Parathyroid adenoma (tissue), 2 donors: ENCODE measurements at regions not wholly inside any gene's neighbourhood (a gene's known extent, or its start where the extent isn't known, plus 50 kb on each side); places are given as distances from the start of the nearest gene placed in this dataset.
"Not testable (repeated sequence)": the region's sequence is repeated elsewhere in the genome, so short reads cannot be mapped to it uniquely, and the experiment has no call there.

ENCODE experiments used
- H2AFZ ChIP-seq: fragments of 300-600 bp; sonication (generic); one replicate; pipeline ENCODE4 v1.7.0; 2017; ENCODE audit warnings: antibody characterized with exemption, mild to moderate bottlenecking
- H3K27ac ChIP-seq: fragments of 300-600 bp; sonication (generic); one replicate; pipeline ENCODE4 v1.7.0; 2017
- H3K27me3 ChIP-seq: fragments of 300-600 bp; sonication (generic); one replicate; pipeline ENCODE4 v1.7.0; 2017; ENCODE audit warnings: low read length; ENCODE audit not compliant: control insufficient read depth, insufficient read depth
- H3K36me3 ChIP-seq: fragments of 300-600 bp; sonication (generic); one replicate; pipeline ENCODE4 v1.7.0; 2017; ENCODE audit warnings: low read length; ENCODE audit not compliant: control insufficient read depth, insufficient read depth
- H3K4me1 ChIP-seq: fragments of 300-600 bp; sonication (generic); one replicate; pipeline ENCODE4 v1.7.0; 2017; ENCODE audit warnings: control low read depth
- H3K4me2 ChIP-seq: fragments of 300-600 bp; sonication (generic); one replicate; pipeline ENCODE4 v1.7.0; 2017; ENCODE audit warnings: low read length
- H3K4me3 ChIP-seq: fragments of 300-600 bp; sonication (generic); one replicate; pipeline ENCODE4 v1.7.0; 2017; ENCODE audit warnings: low read depth, low read length
- H3K79me2 ChIP-seq: fragments of 300-600 bp; sonication (generic); one replicate; pipeline ENCODE4 v1.7.0; 2017; ENCODE audit warnings: control low read depth
- H3K9ac ChIP-seq: fragments of 300-600 bp; sonication (generic); one replicate; pipeline ENCODE4 v1.7.0; 2017; ENCODE audit warnings: mild to moderate bottlenecking
- H3K9me3 ChIP-seq: fragments of 300-600 bp; sonication (generic); one replicate; pipeline ENCODE4 v1.7.0; 2017; ENCODE audit warnings: low read length; ENCODE audit not compliant: control insufficient read depth
- TF ChIP-seq, protein P1 (sequence below): fragments of 300-600 bp; sonication (generic); IDR thresholded peaks from one replicate; pipeline ENCODE4 v1.7.0; 2017; ENCODE audit warnings: antibody characterized with exemption, mild to moderate bottlenecking
- donor health status: primary hyperparathyroidism.

DNA sequence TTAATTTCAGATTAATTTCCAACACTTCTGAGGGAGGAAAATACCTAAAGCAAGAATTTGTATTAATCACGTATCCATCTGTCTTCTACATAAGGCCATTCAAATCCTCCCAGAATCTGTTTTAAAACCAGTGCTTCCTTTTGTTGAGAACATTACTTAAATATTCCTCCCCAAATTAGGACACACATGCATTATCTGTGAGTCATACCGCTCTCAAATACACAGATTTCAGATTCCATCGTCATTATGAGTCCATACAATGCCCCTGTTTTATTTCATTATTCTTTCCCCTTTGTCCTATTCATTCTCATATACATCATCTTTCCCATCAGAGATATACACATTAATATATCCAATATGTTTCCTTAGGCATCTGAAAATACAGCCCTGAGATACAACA lies 57.3 kb upstream of the PRSS12 start:
- Histone ChIP-seq H2AFZ (no peak overlapping the region), H3K27ac (no peak overlapping the region), H3K4me3 (no peak overlapping the region), H3K36me3 (no peaks in the 10 kb centered on the region), H3K4me1 (no peaks in the 10 kb centered on the region), H3K79me2 (no peaks in the 10 kb centered on the region), H3K27me3 (no peaks in the 10 kb centered on the region), H3K4me2 (no peak overlapping the region), H3K9ac (no peak overlapping the region), H3K9me3 (no peaks in the 10 kb centered on the region)
- TF ChIP-seq, protein P1, sequence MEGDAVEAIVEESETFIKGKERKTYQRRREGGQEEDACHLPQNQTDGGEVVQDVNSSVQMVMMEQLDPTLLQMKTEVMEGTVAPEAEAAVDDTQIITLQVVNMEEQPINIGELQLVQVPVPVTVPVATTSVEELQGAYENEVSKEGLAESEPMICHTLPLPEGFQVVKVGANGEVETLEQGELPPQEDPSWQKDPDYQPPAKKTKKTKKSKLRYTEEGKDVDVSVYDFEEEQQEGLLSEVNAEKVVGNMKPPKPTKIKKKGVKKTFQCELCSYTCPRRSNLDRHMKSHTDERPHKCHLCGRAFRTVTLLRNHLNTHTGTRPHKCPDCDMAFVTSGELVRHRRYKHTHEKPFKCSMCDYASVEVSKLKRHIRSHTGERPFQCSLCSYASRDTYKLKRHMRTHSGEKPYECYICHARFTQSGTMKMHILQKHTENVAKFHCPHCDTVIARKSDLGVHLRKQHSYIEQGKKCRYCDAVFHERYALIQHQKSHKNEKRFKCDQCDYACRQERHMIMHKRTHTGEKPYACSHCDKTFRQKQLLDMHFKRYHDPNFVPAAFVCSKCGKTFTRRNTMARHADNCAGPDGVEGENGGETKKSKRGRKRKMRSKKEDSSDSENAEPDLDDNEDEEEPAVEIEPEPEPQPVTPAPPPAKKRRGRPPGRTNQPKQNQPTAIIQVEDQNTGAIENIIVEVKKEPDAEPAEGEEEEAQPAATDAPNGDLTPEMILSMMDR, result no peak

DNA sequence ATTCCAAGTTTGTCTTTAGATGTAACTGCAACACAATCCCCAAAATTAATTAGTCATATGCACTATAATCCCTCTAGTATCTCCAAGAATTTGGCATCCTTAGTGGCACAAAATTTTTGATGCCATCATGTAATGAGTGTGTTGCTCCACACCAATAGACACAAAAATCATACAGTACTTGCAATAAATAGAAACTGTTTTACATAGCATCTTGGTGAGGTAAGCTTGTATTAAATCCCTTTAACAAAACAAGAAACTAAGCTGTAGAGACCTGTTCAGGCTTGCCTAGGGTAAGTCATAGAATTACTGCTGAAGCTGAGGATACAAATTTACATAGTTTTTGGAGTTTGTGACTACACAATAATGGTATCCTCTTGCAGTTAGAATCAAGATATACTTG lies 64.5 kb upstream of the PRSS12 start:
- TF ChIP-seq, protein P1, result no peak
- no peaks in the 10 kb centered on the region for H3K36me3 ChIP-seq
- no peaks in the 10 kb centered on the region for H3K9me3 ChIP-seq
- H2AFZ ChIP-seq, result no peak overlapping the region
- H3K4me1 ChIP-seq, result no peaks in the 10 kb centered on the region
- H3K27me3 ChIP-seq, result no peaks in the 10 kb centered on the region
- no peak overlapping the region for H3K9ac ChIP-seq
- H3K4me3 ChIP-seq, result no peak overlapping the region
- H3K27ac ChIP-seq, result no peak overlapping the region
- H3K79me2 ChIP-seq, result no peaks in the 10 kb centered on the region
- H3K4me2 ChIP-seq, result no peak overlapping the region

DNA sequence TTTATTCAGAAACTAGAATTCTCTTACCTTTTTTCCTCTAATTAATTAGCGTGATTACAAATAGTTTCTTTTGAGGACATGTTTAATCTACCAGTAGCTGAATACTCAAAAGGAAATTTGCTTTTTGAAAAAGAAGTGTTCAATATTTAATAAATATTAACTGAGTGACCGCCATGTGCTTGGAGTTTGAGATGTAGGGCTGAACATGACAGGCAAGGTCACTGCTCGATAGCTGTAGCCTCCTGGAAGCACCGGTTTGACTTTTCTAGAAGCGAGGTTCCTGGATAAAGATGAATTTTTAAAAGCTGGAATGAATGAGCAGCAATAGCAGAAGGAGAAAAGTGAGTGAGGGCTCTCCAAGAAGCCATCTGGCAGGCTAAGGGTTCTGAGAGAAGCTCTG lies 65.0 kb upstream of the PRSS12 start:
- not testable (repeated sequence) for H2AFZ ChIP-seq, H3K9me3 ChIP-seq, H3K4me1 ChIP-seq, H3K27ac ChIP-seq, H3K27me3 ChIP-seq, H3K4me3 ChIP-seq, H3K36me3 ChIP-seq, H3K9ac ChIP-seq, H3K79me2 ChIP-seq, H3K4me2 ChIP-seq

DNA sequence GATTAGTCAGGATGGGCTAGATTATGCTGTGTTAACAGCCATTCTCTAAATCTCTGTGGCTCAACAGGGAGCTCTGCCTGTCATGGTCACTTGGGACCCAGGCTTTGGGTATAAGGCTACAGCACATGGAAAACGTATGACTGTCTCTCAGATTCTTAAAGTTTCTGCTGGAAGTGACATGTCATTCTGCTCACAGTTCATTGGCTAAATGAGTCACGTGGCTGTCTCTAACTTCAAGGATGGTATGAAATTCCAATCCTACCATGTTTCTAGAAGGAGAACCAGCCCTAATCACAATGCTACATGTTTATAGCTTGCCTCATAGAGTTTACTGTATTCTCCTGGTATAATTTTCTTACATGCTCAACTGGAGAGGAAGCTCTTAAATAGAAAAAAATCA lies 65.6 kb upstream of the PRSS12 start:
- not testable (repeated sequence) for H3K27ac ChIP-seq, H3K4me1 ChIP-seq, H2AFZ ChIP-seq, H3K4me2 ChIP-seq, H3K79me2 ChIP-seq, H3K36me3 ChIP-seq, H3K9ac ChIP-seq, H3K4me3 ChIP-seq, H3K9me3 ChIP-seq, H3K27me3 ChIP-seq

DNA sequence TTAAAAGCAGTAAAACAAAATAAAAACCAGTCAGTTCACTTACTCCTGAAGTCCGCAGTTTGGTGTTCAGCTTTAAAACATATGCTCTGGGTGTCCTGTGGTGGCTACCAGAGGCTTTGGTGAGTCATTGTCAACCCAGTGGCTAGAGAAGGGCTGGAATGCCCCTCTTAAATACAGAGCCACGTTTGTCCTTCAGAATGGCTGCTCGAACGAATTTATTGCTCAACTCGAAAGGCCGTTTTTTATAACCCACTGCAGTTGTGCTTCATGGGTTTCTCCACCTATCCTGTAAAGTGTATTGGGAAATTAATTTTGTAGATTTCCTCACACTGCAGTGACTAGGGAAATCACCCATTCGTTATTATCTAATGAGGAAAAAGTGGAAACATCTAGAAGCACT lies 66.8 kb upstream of the PRSS12 start:
- not testable (repeated sequence) for H3K4me2 ChIP-seq, H3K4me1 ChIP-seq, H3K27ac ChIP-seq, H3K4me3 ChIP-seq, H2AFZ ChIP-seq, H3K36me3 ChIP-seq, H3K9ac ChIP-seq, H3K9me3 ChIP-seq, H3K27me3 ChIP-seq, H3K79me2 ChIP-seq

DNA sequence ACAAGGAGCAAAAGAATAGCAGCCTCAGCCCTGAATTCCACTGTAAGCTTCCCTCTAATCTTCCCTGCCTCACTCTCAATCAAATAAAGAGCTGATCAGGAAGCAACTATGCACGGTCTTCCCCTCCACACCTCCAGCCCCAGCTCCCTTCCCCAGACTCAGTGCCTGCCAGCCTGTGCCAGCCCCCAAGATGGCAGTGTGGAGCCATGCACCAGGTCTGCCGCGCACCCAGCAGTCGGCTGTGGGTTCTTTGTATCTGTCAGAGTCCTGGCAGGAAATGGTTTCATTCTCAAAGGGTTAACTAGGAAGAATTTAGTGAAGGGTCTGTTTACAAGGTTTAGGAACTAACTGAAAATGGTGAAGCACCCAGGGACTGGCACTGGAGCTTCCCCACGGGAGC lies 71.3 kb upstream of the PRSS12 start:
- not testable (repeated sequence) for H2AFZ ChIP-seq

DNA sequence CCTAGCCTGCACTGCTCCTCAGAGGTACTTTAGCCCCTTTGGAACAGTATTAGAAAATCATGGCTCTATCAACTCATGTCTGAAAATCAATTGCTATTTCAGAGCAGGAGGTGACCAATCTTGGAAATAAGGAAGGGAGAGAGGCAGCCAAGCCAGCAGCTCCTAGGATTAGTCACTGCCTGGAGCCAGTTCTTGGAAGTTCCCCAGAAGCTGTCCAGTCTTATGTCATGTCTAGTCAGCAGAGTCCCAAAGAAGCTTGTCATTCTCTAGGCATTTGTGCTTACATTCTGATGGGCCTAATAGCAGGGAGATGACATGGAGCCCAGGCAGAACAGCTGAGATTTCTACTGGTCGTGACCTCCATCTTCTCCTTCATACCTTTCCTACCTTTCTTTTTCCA lies 76.1 kb upstream of the PRSS12 start:
- H3K79me2 ChIP-seq, H3K27me3 ChIP-seq, H3K4me1 ChIP-seq, H3K27ac ChIP-seq, H2AFZ ChIP-seq, H3K9ac ChIP-seq, H3K9me3 ChIP-seq, H3K4me2 ChIP-seq, H3K36me3 ChIP-seq, H3K4me3 ChIP-seq: not testable (repeated sequence)

More for the DNA sequence above, 71.3 kb upstream of the PRSS12 start:
- TF ChIP-seq, protein P1, result peak; percentile 11
- H3K4me3 ChIP-seq, H3K9me3 ChIP-seq, H3K27ac ChIP-seq, H3K27me3 ChIP-seq, H3K4me2 ChIP-seq, H3K36me3 ChIP-seq, H3K4me1 ChIP-seq, H3K79me2 ChIP-seq, H3K9ac ChIP-seq: not testable (repeated sequence)

DNA sequence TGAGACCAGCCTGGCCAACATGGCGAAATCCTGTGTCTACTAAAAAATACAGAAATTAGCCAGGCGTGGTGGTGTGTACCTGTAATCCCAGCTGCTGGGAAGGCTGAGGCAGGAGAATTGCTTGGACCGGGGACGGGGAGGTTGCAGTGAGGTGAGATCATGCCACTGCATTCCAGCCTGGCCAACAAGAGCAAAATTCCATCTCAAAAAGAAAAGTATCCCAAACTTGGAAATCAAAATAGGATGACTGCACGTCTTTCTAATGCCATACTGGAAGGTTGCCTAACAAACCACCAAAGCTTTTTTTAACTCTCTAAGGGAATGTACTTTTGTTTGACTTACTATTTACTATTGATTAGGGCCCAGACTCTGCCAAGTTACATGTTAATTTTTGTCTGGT lies 79.6 kb upstream of the PRSS12 start:
- not testable (repeated sequence) for H3K27me3 ChIP-seq, H3K27ac ChIP-seq, H3K4me3 ChIP-seq, H3K4me2 ChIP-seq, H3K9ac ChIP-seq, H3K9me3 ChIP-seq, H2AFZ ChIP-seq, H3K79me2 ChIP-seq, H3K36me3 ChIP-seq, H3K4me1 ChIP-seq

DNA sequence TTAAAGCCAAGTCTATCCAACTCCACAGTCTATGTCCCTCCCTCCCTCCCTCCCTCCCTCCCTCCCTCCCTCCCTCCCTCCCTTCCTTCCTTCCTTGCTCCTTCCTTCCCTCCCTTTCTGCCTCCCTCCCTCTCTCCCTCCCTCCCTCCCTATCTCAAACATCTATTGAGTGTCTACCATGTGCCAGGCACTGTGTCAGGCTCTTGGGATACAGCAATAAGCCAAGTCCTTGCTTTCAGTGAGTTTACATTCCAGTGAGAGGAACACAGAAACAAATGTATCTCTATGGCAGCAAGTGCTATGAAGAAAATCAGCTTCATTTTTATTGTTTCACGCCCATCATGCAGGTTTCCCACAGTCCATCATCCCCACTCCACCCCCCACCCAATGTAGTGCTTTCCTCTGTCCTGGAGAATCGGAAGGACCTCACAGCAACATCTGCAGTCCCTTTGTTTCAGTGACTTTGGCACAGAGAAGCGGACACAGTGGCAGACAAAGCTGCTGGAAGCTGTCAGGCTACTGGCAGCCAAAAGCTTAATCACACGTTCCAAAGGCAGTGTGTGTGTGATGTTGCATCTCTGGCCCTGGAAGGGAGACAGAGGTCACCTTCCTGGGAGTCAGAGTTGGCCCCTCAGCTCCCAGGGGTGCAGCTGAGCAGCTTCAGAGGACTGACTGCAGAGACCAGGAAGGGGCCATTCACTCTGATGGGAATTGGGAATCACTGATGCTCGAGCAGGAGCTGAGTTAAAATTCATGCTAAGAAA lies 81.0 kb upstream of the PRSS12 start:
- not testable (repeated sequence) for H2AFZ ChIP-seq, H3K9me3 ChIP-seq, H3K27ac ChIP-seq, H3K4me2 ChIP-seq, H3K4me3 ChIP-seq, H3K27me3 ChIP-seq, H3K79me2 ChIP-seq, H3K9ac ChIP-seq, H3K4me1 ChIP-seq, H3K36me3 ChIP-seq
